ENCODE measurements at regions not wholly inside any gene's neighbourhood (a gene's known extent, or its start where the extent isn't known, plus 50 kb on each side); places are given as distances from the start of the nearest gene placed in this dataset.

DNA sequence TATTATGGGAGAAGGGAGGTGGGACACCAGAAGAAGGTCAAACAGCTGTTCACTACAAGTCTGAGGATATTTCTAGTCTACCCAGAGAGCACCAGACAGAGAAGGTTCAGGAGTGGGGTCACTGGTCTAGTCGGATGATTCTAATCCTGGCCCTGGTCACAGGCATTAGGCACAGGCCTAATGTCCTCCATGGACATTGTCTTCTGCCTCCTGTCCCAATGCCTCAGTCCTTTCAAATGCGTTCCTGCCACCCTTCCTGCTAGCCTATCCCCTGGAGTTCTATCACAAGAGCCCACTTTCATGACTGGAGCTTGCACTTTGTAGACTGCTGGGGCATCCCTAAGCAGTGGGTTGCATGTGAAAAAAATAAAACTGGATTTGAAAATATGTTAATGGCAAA is 83.9 kb upstream of the PFN2 start:
- TF ChIP-seq CTCF (conservative IDR thresholded peaks at IDR 0.05 in 1 of 2, IDR thresholded peaks at IDR 0.05 in 1 of 2; ENCODE audit: low read depth in 1 of 2, low read length in 2 of 2), result no peak
- no peak for TF ChIP-seq EZH2 (IDR thresholded peaks at IDR 0.05; ENCODE audit: low read length, missing control alignments)
- Histone ChIP-seq H3K27me3 (ENCODE audit: control insufficient read depth, insufficient read depth, low read length) (no peaks in the 10 kb centered on the region), H2AFZ (ENCODE audit: low read length) (no peak overlapping the region), H3K27ac (ENCODE audit: insufficient read depth, low read length) (no peak overlapping the region), H3K4me2 (ENCODE audit: extremely low read depth, insufficient read depth, low read length) (no peak overlapping the region), H3K36me3 (ENCODE audit: control insufficient read depth, insufficient read depth, low read length) (no peaks in the 10 kb centered on the region), H3K79me2 (ENCODE audit: control insufficient read depth, insufficient read depth, low read length) (no peaks in the 10 kb centered on the region), H3K4me1 (ENCODE audit: control insufficient read depth, extremely low read depth, insufficient read depth, low read length) (no peaks in the 10 kb centered on the region), H3K4me3 (replicated peaks in 1 of 4; ENCODE audit: control extremely low read depth in 1 of 4, insufficient read depth in 1 of 4, low read depth in 3 of 4, low read length in 4 of 4) (no peak overlapping the region), H3K9me3 (ENCODE audit: control insufficient read depth, insufficient read depth, low read depth, low read length) (no peaks in the 10 kb centered on the region), H3K9ac (ENCODE audit: insufficient read depth, low read length) (no peak overlapping the region), H4K20me1 (ENCODE audit: control insufficient read depth, extremely low read depth, insufficient read depth, low read length) (no peaks in the 10 kb centered on the region)
- DNase-seq (ENCODE audit: low read depth in 2 of 2), result no peak

GRCh38 chr3:150050510-150050909 is 79.8 kb upstream of the PFN2 start:
- Histone ChIP-seq H3K36me3 (ENCODE audit: control insufficient read depth, insufficient read depth, low read length) (no peaks in the 10 kb centered on the region), H2AFZ (ENCODE audit: low read length) (no peak overlapping the region), H3K79me2 (ENCODE audit: control insufficient read depth, insufficient read depth, low read length) (no peaks in the 10 kb centered on the region), H3K9me3 (ENCODE audit: control insufficient read depth, insufficient read depth, low read depth, low read length) (no peaks in the 10 kb centered on the region), H3K27me3 (ENCODE audit: control insufficient read depth, insufficient read depth, low read length) (no peaks in the 10 kb centered on the region), H3K9ac (ENCODE audit: insufficient read depth, low read length) (no peak overlapping the region), H4K20me1 (ENCODE audit: control insufficient read depth, extremely low read depth, insufficient read depth, low read length) (no peaks in the 10 kb centered on the region), H3K4me2 (ENCODE audit: extremely low read depth, insufficient read depth, low read length) (no peak overlapping the region), H3K4me1 (ENCODE audit: control insufficient read depth, extremely low read depth, insufficient read depth, low read length) (no peaks in the 10 kb centered on the region), H3K4me3 (replicated peaks in 1 of 4; ENCODE audit: control extremely low read depth in 1 of 4, insufficient read depth in 1 of 4, low read depth in 3 of 4, low read length in 4 of 4) (no peak overlapping the region), H3K27ac (ENCODE audit: insufficient read depth, low read length) (no peak overlapping the region)
- DNase-seq (ENCODE audit: low read depth in 2 of 2), result no peak
- no peak for TF ChIP-seq CTCF (conservative IDR thresholded peaks at IDR 0.05 in 1 of 2, IDR thresholded peaks at IDR 0.05 in 1 of 2; ENCODE audit: low read depth in 1 of 2, low read length in 2 of 2)
- TF ChIP-seq EZH2 (IDR thresholded peaks at IDR 0.05; ENCODE audit: low read length, missing control alignments), result no peak

- no peak overlapping the region for H3K9ac ChIP-seq (ENCODE audit: insufficient read depth, low read length)
- no peak overlapping the region for H3K4me3 ChIP-seq (replicated peaks in 1 of 4; ENCODE audit: control extremely low read depth in 1 of 4, insufficient read depth in 1 of 4, low read depth in 3 of 4, low read length in 4 of 4)
- peak; percentile 25 to 63 for DNase-seq (ENCODE audit: low read depth in 2 of 2)
- H3K36me3 ChIP-seq (ENCODE audit: control insufficient read depth, insufficient read depth, low read length), result no peaks in the 10 kb centered on the region
- no peaks in the 10 kb centered on the region for H4K20me1 ChIP-seq (ENCODE audit: control insufficient read depth, extremely low read depth, insufficient read depth, low read length)
- H3K4me2 ChIP-seq (ENCODE audit: extremely low read depth, insufficient read depth, low read length), result no peak overlapping the region
- no peaks in the 10 kb centered on the region for H3K9me3 ChIP-seq (ENCODE audit: control insufficient read depth, insufficient read depth, low read depth, low read length)
- H2AFZ ChIP-seq (ENCODE audit: low read length), result no peak overlapping the region
- TF ChIP-seq CTCF (conservative IDR thresholded peaks at IDR 0.05 in 1 of 2, IDR thresholded peaks at IDR 0.05 in 1 of 2; ENCODE audit: low read depth in 1 of 2, low read length in 2 of 2) (no peak), EZH2 (IDR thresholded peaks at IDR 0.05; ENCODE audit: low read length, missing control alignments) (no peak)
- no peaks in the 10 kb centered on the region for H3K27me3 ChIP-seq (ENCODE audit: control insufficient read depth, insufficient read depth, low read length)
- no peaks in the 10 kb centered on the region for H3K4me1 ChIP-seq (ENCODE audit: control insufficient read depth, extremely low read depth, insufficient read depth, low read length)
- H3K27ac ChIP-seq (ENCODE audit: insufficient read depth, low read length), result no peak overlapping the region
- no peaks in the 10 kb centered on the region for H3K79me2 ChIP-seq (ENCODE audit: control insufficient read depth, insufficient read depth, low read length)
Observed at GRCh38 chr3:150049317-150049716, 78.6 kb upstream of the PFN2 start.

All from fibroblast of lung (primary cell).